Posterior vena cava (tissue), 2 donors: ENCODE measurements at regions not wholly inside any gene's neighbourhood (a gene's known extent, or its start where the extent isn't known, plus 50 kb on each side); places are given as distances from the start of the nearest gene placed in this dataset.
"Not testable (repeated sequence)": the region's sequence is repeated elsewhere in the genome, so short reads cannot be mapped to it uniquely, and the experiment has no call there.

Experiments
- DNase-seq: peaks from one replicate; pipeline ENCODE4 v3.0.0-alpha.2; 2020; ENCODE audit warnings: low spot score
- intact Hi-C, 2 donors: fragments of 100-400 bp; cut with DNase I; formaldehyde crosslinking; loops; one replicate each; pipeline versions ENCODE4 v1.14.1 to v1.14.2; 2022 to 2023
- donor health status: DM: yes; HTN: yes; CAD: no.
- donor health status: DM: yes; HTN: yes; CAD: no.

DNA sequence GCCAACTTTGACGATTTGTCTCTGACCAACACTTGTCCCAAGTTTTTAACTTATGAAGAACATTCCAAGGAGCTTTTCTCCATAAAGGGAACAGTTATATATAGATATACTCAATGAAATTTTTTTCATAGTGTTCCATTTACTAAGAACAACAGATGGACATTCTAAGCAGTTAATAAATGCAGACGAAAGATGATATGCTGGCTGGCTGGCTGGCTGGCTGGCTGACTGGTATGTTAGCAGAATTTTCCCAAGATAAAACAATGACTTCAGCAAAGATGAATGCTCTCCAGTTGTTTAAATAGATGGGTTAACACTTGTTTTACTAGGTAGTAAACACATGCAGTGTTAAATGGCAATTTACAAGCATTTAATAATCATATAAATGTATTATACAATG lies 62.2 kb downstream of the SPANXN3 start:
- intact Hi-C loops, result no loop called here
- no peak for DNase-seq

GRCh38 chrX:143437439-143437838 lies 79.8 kb downstream of the SPANXN3 start:
- DNase-seq, result no peak
- intact Hi-C loops, result no loop called here

- intact Hi-C loops, result no loop called here
- no peak for DNase-seq
Observed at GRCh38 chrX:143435916-143436315, 81.4 kb downstream of the SPANXN3 start.

DNA sequence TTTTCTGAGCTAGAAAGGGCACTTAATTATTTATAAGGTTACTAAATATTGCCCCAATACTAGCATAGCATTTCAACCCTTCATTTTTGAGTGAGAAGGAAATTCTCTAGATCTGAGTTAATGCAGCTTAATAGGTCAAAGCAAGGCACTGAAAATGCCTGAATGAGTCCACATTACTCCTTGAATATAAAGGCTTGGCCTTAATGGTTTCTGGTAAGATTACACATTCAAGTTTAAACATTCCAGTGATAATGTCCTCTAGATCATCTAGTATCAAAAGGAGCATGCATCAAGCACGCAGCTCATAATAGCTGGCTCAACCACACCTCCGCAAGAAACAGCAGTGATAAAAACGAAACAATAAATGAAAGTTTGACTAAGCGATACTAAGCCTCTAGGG lies 87.5 kb downstream of the SPANXN3 start:
- intact Hi-C loops, result no loop called here
- no peak for DNase-seq

- DNase-seq, result no peak
- intact Hi-C loops, result no loop called here
Observed at GRCh38 chrX:143429131-143429530, 88.1 kb downstream of the SPANXN3 start.

DNA sequence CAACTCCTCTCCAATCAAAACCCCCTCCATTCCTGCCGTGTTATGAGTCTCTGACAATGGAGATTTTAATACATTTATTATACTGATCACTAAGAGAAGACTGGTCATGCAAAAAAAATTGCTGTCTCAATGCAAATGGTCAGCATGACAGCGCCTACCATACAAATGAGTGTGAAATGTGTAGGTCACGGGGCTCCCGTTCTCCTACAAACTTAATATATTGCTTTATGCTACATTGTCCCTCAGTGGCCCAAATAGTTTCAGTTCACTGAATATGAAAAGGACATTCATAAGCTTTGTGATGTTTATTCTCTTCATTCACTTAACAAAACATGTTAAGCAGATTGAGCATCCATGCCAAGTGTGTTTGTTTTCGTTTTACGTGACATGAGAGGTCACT lies 116.1 kb downstream of the SPANXN3 start:
- no peak for DNase-seq
- intact Hi-C loops, result no loop called here

GRCh38 chrX:143378851-143379250 lies 138.4 kb downstream of the SPANXN3 start:
- no peak for DNase-seq

GRCh38 chrX:143363419-143363818 lies 153.9 kb downstream of the SPANXN3 start:
- intact Hi-C loops, result no loop called here
- no peak for DNase-seq

More at GRCh38 chrX:143378851-143379250, 138.4 kb downstream of the SPANXN3 start:
- intact Hi-C loops, result no loop called here

- intact Hi-C loops, result no loop called here
- DNase-seq, result no peak
Observed at GRCh38 chrX:143340190-143340589, 177.1 kb downstream of the SPANXN3 start.

DNA sequence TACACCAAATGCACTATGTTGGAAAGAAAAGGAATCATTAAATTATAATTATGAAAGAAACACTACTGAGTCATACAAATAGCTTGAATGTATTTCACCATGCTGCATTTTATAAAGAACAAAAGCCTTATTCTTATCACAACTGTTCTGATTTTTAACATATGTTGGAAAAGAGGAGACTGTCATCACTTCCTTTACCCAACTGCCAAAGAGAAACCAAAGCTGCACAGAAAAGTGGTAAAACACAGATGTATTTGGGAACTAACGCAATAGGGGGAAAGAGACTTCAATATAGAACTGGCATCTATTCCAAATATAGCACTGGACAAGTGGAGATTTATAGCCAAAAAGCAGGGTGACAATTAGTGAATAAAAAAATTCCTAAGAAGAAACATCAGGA lies 181.0 kb downstream of the SPANXN3 start:
- intact Hi-C loops, result no loop called here
- DNase-seq, result no peak

- DNase-seq, result no peak
- intact Hi-C loops, result no loop called here
Observed at GRCh38 chrX:143319526-143319925, 197.7 kb downstream of the SPANXN3 start.

DNA sequence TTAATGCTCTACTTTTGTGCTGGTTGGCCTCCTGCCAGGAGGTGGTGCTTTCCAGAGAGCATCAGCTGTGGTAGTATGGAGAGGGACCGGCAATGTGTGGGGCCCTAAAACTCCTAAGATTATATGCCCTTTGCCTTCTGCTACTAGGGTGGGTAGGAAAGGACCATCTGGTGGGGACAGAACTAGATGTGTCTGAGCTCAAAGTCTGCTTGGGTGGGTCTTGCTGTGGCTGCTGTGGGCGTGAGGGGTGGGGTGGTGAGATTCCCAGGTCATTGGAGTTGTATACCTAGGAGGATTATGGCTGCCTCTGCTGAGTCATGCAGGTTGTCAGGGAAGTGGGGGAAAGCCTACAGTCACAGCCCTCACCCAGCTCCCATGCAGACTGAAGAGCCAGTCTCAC lies 198.4 kb downstream of the SPANXN3 start:
- DNase-seq, intact Hi-C loops: not testable (repeated sequence)

DNA sequence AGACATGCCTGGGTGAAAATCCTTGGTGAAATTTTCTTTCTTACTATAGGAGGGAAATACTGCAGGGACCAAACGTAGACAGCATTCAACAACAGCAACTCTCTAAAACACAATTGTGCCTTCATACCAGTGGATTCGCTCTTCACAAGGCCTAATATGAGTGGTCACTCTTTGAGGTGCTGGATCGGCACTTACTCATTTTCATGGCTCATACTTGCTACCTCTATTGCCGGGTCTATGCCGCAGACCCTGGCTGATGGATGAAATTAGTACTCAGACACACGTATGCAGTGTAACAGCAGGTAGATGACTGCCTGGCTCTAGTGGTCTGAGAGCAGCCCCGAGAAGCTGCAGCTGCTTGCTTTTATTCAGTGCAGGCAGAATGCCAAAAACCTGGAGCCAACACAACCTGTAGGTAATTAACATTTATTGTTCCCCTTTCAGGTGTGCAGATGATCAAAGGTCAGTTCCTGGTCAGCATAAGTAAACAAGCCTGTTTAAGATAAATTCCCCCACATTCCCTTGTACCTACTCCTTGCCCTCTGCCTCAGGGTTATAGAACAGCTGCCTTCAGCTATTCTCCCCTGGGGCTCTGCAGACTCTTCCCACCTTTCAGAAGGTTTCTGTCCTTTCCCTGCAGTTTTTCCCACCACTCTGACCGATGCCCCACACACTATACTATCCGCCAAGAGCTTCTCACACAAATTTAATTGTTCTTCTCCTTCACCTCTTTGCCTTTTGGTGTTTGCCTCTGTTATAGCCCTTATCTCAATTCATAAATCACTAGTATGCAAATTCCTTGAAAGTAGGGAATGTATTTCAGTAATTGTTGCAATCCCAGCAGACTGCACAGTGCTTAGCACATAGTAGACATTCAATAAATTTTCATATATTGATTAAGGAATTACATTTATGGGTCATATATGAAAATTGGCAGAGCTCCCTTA lies 210.0 kb downstream of the SPANXN3 start:
- no peak for DNase-seq
- intact Hi-C loops, result loop anchor here in 1 of 2 donors (5.0 kb wide), 1 partner anchor 1240 kb away; no protein-coding TSS in a partner anchor

DNA sequence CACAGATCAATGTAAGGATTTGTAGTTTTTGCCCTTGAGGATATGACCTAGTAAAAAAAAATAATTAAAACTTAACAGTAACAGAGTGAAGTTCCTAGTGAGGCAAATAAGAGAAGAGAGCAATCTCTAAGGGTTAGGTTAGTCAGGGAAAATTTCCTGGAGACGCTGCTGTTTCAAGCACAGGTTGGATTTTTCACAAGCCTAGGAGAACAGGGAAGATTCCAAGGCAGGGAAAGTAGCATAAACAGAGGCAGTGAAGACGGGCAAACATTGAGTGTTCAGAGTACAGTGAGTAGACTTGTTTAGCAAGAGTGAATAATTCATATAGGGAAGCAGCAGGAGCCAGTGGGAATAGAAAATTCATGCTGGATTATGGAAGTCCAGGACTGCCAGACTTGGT lies 212.8 kb downstream of the SPANXN3 start:
- intact Hi-C loops, result no loop called here
- no peak for DNase-seq

GRCh38 chrX:143304025-143304424 lies 213.2 kb downstream of the SPANXN3 start:
- intact Hi-C loops, result no loop called here

GRCh38 chrX:143298663-143299241 lies 218.5 kb downstream of the SPANXN3 start:
- DNase-seq, result no peak
- intact Hi-C loops, result no loop called here

More at GRCh38 chrX:143304025-143304424, 213.2 kb downstream of the SPANXN3 start:
- DNase-seq, result no peak

DNA sequence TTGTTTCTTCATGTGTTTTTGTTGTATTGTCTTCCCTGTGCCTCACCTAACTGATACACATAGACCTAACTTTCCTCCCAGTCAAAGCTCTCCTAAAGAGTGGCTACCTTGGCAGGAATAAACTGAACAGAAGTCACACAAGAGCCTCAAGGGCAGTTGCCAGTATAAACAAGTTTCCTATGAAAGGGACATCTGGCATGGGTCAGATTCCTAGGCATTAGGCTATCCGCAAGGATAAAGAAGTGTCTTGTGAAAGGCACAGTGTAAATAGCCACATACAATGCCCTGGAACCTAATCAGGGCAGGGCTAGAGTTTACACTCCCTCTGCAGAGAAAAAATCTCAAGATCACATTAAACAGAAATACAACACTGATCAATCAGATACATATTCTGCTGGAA lies 220.8 kb downstream of the SPANXN3 start:
- intact Hi-C loops, result no loop called here
- DNase-seq, result no peak

GRCh38 chrX:143287236-143287635 lies 230.0 kb downstream of the SPANXN3 start:
- no peak for DNase-seq
- intact Hi-C loops, result no loop called here

DNA sequence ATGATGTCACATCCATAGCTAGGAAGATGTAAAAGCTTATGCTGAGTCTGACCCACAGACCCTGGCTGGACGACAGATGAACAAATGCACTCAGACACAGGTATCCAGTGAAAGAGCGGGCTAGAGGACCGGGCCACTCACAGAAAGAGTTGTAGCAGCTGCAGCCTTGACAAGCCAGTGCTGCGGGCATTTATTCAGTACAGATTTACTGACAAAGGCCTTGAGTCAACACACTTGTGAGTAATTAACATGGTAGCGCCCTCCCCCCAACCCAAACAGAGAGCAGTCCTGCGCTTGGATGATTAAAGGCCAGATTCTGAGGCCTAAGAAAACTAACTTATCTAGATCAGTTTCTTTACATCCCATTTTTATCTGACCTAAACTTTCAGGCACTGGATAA lies 244.6 kb downstream of the SPANXN4 start:
- intact Hi-C loops, result no loop called here
- DNase-seq, result no peak

- DNase-seq, intact Hi-C loops: not testable (repeated sequence)
Observed at GRCh38 chrX:143244593-143244992, 218.9 kb downstream of the SPANXN4 start.

DNA sequence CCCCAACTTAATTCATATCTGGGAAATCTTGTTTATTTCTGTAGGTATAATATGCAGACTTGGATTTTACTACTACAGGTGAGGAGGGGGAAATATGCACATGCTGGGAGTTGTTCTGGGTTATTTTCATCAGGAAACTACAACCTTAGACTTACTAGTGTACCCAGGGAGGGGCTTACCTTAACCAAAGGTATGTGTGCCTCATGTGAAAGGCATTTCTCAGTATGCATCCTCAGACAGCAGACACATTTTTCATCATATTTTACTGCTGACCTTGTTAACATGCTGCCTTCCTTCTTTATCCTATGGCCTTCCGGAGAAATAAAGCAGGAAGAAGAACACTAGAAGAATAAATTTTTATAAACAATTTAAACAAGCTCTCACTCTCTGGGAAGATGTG lies 214.9 kb downstream of the SPANXN4 start:
- no peak for DNase-seq
- intact Hi-C loops, result no loop called here
